Mucosa of descending colon (tissue), 3 donors: ENCODE measurements at regions not wholly inside any gene's neighbourhood (a gene's known extent, or its start where the extent isn't known, plus 50 kb on each side); places are given as distances from the start of the nearest gene placed in this dataset.

Source experiments
- ATAC-seq: fragments of 200-7000 bp; cut with Tn5 transposase; one replicate; pipeline ENCODE4 v1.9.1; 2020; ENCODE audit warnings: mild to moderate bottlenecking, moderate library complexity
- DNase-seq, 3 donors: peaks; one replicate each; pipeline ENCODE4 v3.0.0-alpha.2; 2020
- H3K36me3 ChIP-seq: fragments of 200-600 bp; one replicate; pipeline ENCODE4 v1.8.0; 2021; ENCODE audit warnings: low read depth, mild to moderate bottlenecking
- H3K4me1 ChIP-seq: fragments of 200-600 bp; one replicate; pipeline ENCODE4 v1.8.0; 2021; ENCODE audit warnings: low read depth, mild to moderate bottlenecking
- H3K4me3 ChIP-seq: fragments of 200-600 bp; one replicate; pipeline ENCODE4 v1.8.0; 2021; ENCODE audit warnings: mild to moderate bottlenecking
- H3K9me3 ChIP-seq: fragments of 200-600 bp; one replicate; pipeline ENCODE4 v1.8.0; 2021; ENCODE audit warnings: mild to moderate bottlenecking
- intact Hi-C, 2 donors: fragments of 100-400 bp; cut with DNase I in 1 of 2; cut with micrococcal nuclease in 1 of 2; formaldehyde crosslinking; loops; one replicate each; pipeline versions ENCODE4 v1.11.0 to v1.11.1; 2022; cut with DNase I, micrococcal nuclease
- TF ChIP-seq, protein P1 (sequence below): fragments of 200-600 bp; IDR thresholded peaks from one replicate; pipeline ENCODE4 v1.8.0; 2022; ENCODE audit warnings: antibody characterized with exemption, mild to moderate bottlenecking
- donor health status: DM: no; HTN: no; CAD: no; lungs with moderate emphysema.
- donor health status: DM: no; HTN: no; CAD: no.
- donor health status: DM: no; HTN: yes; CAD: no.

DNA sequence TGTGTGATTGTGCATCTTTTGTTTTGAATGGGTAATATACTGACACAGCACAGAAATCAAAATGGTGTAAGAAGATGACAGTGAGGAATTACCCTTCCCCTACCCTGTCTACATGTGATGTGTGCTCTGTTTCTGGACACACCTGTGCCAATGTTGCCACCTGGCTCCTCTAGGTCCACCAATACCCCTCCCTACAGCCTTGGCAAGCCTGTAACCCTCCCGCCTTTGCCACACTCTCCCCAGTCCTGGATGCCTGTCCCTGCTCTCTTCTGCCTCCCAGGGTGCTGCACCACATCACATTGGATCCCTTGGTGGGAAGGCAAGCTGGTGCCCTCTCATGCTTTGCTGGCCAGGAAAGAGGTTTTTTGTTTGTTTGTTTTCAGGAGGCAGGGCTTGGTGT, 289.5 kb upstream of the N4BP1 start:
- Histone ChIP-seq H3K4me3 (no peak overlapping the region), H3K9me3 (no peaks in the 10 kb centered on the region), H3K4me1 (no peaks in the 10 kb centered on the region), H3K36me3 (no peaks in the 10 kb centered on the region)
- intact Hi-C loops: no loop called here
- no peak for ATAC-seq
- TF ChIP-seq, protein P1, sequence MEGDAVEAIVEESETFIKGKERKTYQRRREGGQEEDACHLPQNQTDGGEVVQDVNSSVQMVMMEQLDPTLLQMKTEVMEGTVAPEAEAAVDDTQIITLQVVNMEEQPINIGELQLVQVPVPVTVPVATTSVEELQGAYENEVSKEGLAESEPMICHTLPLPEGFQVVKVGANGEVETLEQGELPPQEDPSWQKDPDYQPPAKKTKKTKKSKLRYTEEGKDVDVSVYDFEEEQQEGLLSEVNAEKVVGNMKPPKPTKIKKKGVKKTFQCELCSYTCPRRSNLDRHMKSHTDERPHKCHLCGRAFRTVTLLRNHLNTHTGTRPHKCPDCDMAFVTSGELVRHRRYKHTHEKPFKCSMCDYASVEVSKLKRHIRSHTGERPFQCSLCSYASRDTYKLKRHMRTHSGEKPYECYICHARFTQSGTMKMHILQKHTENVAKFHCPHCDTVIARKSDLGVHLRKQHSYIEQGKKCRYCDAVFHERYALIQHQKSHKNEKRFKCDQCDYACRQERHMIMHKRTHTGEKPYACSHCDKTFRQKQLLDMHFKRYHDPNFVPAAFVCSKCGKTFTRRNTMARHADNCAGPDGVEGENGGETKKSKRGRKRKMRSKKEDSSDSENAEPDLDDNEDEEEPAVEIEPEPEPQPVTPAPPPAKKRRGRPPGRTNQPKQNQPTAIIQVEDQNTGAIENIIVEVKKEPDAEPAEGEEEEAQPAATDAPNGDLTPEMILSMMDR: no peak
- DNase-seq: no peak

DNA sequence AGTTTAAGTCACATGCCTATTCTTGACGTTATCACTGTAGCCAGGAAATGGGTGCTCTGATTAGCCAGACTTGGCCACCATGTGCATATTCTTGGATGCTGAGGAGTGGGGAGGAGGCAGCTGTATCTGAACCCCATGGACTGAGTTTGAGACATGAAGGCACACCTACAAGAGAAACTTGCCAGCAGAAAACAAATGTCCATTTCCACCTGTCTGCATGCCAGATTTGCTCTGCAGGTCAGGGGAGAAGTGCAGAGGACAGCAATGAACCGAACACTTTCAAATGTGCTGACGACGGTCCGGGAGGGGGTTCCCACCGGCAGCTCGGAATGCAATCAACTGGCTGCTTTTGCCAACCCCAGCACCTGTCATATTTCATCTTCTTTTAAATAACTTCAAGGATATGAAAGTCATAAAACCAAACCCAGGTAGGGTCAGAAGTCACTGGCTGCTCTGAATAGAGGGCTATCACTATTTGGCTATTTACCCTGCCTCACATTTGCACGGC, 287.8 kb upstream of the N4BP1 start:
- ATAC-seq: no peak
- no peak for DNase-seq
- Histone ChIP-seq H3K9me3 (no peaks in the 10 kb centered on the region), H3K4me1 (no peaks in the 10 kb centered on the region), H3K36me3 (no peaks in the 10 kb centered on the region), H3K4me3 (no peak overlapping the region)
- intact Hi-C loops: no loop called here
- TF ChIP-seq, protein P1: no peak

DNA sequence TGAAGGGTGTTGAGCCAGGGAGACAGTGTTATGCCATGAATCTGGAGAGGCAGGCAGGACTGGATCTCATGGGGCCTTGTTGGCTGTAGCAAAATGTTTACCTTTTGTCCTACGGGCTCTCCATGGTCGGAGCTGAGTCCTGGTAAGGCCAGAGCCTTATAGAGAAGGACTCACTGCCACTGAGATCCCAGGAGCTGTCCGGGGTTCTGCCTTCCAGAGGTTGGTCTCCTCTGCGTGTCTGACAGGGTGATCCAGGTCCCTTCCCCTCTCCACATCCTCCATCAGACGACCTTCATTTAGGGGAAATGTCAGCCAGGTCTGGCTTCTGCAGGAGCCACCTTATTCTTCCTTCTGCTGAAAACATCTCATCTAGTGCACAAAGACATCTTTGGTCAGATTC, 285.2 kb upstream of the N4BP1 start:
- TF ChIP-seq, protein P1: no peak
- DNase-seq: no peak
- Histone ChIP-seq H3K4me1 (no peaks in the 10 kb centered on the region), H3K36me3 (no peaks in the 10 kb centered on the region), H3K4me3 (no peak overlapping the region), H3K9me3 (no peaks in the 10 kb centered on the region)
- intact Hi-C loops: no loop called here
- ATAC-seq: no peak

DNA sequence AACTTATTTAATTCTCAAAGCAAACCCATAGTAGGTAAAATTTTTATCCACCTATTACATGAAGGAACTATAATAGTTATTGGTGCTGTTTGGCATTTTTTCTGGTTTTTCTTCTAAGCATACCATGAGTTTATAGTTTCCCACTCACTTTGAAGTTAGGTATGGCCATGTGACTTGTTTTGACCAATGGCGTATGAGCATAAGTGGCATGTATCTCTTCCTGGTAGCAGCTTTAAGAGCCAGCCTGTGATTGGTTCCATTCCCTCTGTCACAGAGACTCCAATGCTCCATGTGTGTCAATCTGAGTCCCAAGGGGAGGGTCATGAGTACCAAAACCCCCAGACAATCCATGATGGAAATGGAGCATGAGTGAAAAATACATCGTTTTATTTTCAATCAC, 282.9 kb upstream of the N4BP1 start:
- Histone ChIP-seq H3K4me3 (no peak overlapping the region), H3K9me3 (no peaks in the 10 kb centered on the region), H3K36me3 (no peaks in the 10 kb centered on the region), H3K4me1 (no peaks in the 10 kb centered on the region)
- TF ChIP-seq, protein P1: no peak
- intact Hi-C loops: no loop called here
- ATAC-seq (no peak), DNase-seq (no peak)

DNA sequence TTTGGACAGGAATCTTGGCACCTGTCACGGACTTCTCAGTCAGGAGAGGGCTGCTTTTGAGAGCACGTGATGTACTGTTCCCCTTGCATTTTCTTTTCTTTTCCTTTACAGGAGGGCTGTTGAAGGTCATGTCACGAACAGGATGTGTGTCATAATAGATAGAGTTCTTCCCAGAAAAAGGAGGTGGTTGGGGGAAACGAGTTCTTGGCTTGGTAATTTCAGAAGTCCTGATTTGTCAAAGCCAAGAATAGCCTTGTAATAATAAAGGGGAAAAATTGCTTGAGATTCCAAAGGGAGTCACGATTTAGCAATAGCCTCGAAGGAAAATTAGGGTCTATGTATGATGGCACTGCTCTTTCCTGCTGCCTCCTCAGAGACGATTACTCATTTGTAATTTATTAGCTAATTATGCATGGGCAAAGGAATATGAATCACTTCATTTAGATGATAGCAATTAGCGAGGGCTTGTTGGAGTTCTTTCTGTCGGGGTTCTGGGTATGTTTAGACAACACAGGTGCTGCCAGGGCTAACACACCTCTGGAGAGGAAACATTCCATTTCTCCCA, 277.7 kb upstream of the N4BP1 start:
- Histone ChIP-seq H3K4me1 (no peaks in the 10 kb centered on the region), H3K4me3 (no peak overlapping the region), H3K9me3 (no peaks in the 10 kb centered on the region), H3K36me3 (no peaks in the 10 kb centered on the region)
- DNase-seq (no peak), ATAC-seq (no peak)
- intact Hi-C loops: no loop called here
- TF ChIP-seq, protein P1: no peak

DNA sequence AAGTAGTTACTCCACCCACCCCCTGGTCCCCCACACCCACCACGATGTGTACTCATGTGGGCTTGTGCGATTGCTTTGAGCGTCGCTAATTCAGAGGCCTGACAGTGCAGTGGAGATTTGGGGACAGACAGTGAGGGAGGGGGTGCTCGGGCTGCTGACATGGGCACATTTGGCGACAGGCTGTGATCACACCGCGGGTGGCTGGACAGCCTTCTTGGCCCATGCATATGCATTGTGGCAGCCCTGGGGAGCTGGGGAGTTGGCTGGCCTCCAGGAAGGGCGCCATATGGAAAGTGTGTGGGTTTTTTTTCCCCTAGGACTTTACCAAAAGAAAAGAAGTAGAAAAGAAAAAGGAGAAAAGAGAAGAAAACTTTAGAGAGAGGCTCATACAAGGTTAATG, 275.5 kb upstream of the N4BP1 start:
- no peaks in the 10 kb centered on the region for H3K9me3 ChIP-seq
- intact Hi-C loops: no loop called here
- no peak overlapping the region for H3K4me3 ChIP-seq
- no peaks in the 10 kb centered on the region for H3K36me3 ChIP-seq
- no peak for DNase-seq
- TF ChIP-seq, protein P1: no peak
- no peak for ATAC-seq
- no peaks in the 10 kb centered on the region for H3K4me1 ChIP-seq
